GM18858 (cell line): ENCODE measurements at regions not wholly inside any gene's neighbourhood (a gene's known extent, or its start where the extent isn't known, plus 50 kb on each side); places are given as distances from the start of the nearest gene placed in this dataset.

Experiments
- ATAC-seq: cut with Tn5 transposase; IDR thresholded peaks from one replicate; pipeline ENCODE4 v1.9.1; 2021; ENCODE audit not compliant: unreplicated experiment

DNA sequence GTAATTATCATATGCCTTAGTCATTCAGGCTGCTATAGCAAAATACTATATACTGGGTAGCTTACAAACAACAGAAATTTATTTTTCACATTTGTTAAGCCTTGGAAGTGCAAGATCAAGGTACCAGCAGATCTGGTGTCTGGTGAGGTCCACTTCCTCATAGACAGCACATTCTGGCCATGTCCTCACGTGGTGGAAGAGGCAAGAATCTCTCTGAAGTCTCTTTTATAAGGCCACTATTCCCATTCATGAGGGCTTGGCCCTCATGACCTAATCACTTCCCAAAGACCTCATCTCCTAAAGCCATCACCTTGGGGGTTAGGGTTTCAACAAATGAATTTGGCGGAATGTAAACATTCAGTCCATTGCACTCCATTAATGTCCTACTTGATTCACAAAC is 137.5 kb upstream of the C1GALT1 start:
- no peak for ATAC-seq

DNA sequence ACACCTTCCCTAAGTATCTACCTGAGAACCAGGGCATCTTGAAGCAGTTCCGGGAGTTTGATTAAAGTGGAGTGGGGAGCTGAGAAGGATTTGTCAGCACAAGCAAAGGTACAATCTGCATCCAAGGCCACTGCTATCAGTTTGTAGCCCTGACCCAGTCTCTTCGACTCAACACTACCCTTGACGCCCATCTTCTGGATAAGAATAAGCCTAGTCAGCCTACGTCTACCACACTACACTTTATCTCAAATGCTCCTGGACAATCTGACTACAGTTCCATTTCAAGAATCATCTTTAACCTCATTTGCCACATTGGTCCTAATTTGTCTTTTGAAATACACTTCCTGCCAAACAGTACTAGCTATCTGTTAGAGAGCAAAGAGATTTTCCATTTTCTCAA is 134.1 kb upstream of the C1GALT1 start:
- ATAC-seq: no peak

DNA sequence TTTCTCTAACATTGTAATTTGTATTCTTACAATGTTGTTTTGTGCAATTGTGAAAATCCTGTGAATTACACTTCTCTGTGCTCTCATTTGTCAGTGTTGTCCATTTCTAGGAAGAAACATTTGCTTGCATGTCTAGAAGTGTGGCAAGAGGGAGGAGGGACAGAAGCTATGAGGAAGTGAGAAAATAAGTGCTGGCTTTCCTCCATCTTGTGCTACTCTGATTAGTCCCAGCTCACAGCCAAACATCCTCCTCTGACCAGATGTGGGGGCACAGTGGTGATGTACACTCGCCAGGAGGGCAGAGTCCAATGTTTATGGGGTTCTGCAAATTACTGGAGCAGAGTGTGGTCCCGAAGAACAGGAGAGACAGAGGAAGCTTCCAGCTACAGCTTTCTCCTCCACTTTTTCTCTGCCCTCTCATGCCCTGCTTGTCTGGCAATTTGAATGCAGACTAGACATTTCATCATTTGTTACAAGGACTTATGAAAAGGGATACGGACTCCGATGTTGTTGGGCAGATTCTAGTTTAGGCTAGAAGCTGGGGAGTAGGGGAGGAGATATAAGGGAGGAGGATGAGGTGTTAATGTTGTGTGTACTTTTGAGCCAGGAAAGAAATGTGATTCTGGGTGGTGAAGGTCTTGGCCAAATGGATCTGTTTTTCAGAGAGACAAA is 131.0 kb upstream of the C1GALT1 start:
- ATAC-seq: peak; percentile 86

DNA sequence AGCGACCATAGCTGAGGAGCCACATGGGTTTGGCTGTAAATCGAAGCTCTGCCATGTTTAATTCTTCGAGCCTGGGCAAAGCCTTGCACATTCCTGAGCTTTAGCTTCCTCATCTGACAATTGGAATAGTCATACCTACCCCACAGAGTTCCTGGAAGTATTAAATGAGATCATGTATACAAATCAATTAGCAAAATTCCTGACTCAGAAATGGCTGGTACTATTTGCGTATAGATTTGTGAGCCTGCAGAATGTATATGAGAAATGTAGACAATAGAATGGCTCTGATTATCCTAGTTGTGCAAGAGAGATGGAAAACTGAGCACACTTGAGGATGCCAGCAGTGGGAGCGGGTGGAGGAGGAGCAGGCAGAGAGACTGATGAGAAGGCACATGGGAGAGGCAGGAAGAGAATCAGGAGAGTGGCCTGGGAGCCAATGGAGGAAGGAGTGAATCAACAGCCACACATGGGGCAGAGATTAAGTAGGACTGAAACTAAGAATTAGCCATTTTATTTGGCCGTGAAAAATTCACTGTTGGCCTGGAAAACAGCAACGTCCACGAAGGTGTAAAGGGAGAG is 128.0 kb upstream of the C1GALT1 start:
- ATAC-seq: no peak

DNA sequence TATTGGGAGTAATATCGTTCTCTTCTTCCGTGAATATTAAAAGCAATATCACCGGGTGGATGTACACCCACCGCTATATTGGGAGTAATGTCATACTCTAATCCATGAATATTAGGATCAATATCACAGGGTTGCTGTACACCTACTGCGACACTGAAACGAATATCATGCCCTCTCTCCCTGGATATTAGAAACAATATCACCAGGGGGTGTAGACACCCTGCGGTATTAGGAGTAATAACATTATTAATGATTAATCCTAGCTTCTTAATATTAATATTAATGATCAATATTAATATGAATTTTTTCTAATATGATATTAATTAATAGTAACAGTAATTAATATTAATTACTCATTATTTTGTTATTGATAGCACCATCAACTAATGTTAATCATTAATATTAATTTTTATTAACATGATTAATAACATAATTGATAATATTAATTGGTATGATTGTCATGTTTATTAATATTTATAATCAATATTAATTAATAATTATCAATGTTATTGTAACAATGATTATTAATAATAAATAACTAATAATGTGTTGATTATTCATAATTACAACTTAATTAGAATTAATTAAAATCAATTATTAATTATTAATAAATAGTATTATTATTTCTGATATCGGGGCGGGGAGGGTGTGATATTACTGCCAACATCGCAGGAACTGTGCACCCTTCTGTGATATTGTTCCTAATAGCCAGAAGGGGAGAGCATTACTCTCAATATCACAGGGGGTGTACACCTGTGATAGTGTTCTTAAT is 121.3 kb upstream of the C1GALT1 start:
- ATAC-seq: no peak

DNA sequence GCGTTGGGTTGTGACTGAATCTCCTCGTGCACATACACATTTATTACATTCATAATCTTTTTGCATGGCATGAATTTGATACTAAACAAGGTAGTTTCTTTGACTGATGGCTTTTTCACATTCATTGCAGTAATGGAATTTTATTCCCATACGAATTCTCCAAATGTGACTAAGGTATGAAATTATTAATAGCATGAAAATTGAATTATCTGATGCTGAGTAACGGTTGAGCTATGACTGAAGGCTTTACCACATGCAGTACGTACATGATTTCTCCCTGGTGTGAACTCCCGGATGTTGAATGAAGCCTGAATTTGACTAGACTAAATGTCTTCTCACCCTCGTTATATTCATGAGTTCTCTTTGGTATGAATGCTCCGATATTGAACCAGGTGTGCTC is 104.4 kb upstream of the C1GALT1 start:
- no peak for ATAC-seq

DNA sequence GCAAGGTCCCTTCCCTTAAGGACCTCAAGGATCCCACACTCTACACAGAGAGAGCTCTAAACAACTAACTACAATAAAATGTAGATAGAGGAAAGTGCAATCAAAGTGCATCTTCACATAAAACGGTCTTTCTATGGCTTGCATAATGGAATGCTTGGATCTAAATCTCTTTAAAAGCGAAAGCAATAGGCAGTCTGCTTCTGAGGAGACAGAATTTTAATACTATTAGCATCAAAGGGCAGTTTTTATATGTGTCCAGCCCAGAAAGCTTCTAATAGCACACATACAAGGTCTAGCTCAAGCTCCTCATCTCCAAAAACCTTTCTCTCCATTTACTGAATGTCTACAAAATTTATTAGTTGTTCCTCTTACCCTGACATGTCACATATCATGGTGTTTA is 101.5 kb upstream of the C1GALT1 start:
- no peak for ATAC-seq

DNA sequence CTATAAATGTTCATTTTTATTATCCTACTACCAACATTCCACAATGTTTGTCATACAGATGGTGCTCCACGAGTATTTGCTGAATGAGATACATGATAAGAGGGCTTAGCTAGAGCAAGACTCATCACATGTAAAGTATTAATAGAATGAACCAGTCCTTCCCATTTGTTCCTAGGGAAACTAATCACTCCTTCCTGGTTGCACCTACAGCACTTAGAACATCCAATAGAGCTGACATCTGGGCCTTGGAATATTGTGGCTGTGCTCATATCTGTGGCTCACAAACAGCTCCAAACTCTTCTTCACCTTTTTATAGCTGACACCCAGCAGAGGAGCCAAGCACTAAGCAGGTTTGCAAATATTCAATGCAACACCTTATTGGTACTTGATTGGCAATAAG is 91.9 kb upstream of the C1GALT1 start:
- no peak for ATAC-seq

DNA sequence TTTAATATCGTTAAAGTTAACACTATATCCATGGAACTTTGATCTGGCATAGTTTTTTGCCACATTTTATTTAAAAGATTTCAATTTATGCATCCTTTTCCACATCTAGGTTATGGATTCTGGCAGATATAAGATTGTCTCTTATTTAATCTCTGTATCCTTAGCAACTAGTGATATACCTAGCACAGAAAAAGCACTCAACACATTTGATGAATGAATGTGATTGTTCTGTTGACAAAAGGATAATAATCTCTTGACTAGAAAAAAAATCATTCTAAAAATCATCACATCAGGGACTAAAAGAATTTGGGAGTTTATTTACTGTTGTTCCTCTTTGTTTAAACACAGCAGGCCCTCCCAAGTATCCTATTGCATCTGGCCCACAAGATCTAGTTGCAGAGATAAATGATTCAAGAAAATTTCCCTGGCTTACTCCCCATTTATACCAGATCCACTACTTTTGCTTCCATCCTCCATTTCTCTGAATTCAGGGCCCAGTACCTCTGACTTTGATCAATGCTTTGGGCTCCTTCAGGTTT is 84.0 kb upstream of the C1GALT1 start:
- no peak for ATAC-seq

DNA sequence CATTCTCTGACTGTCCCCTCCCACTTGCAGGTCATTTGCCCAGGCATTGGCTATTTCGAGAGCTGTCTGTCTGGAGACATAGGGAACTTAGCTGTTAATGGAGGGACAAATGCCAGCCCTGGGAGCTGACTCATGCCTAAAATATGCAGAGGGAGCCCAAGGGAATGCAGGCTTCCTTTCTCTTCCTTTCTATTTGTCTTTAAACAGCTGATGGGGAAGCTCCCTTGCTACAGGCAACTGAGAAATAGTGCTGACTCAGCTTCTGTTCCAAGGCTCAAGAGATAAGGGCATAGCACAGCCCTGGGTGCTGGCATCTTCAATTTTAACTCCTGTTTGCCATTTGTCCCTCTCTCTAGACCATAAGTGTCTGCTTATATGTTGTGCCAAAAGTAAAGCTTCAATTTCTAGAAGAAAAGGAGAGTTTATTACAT is 82.7 kb upstream of the C1GALT1 start:
- no peak for ATAC-seq

DNA sequence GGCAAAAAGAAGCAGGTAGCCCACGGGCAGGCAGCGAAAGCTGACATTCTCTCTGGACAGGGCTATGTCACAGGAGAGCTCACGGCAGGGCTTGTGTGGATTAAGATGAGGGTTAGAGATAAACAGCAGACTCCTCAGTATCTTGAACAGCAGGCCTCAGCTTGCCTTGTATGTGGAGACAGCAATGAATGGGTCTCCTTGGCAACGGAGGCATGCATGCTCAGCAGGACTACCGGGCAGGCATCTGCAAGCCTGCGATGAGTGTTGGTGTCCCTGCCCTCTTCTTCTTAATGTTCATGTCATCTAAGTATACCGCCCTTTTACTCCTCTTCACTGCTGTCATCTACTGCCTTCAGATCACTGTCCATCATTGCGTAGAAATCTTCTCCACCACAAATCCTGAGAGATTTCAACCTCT is 81.9 kb upstream of the C1GALT1 start:
- no peak for ATAC-seq

DNA sequence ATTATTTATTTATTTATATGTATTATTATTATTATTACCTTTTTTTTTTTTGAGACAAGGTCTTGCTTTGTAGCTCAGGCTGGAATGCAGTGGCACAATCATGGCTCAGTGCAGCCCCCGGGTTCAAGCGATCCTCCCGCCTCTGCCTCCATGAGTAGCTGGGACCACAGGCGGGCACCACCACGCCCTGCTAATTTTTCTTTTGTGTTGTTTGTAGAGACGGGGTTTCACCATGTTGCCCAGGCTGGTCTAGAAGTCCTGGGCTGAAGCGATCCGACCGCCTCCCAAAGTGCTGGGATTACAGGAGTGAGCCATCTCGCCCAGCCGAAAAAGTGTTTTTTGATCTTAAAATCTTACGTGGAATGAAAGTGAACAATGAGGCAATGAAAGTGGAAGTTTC is 79.4 kb upstream of the C1GALT1 start:
- no peak for ATAC-seq

DNA sequence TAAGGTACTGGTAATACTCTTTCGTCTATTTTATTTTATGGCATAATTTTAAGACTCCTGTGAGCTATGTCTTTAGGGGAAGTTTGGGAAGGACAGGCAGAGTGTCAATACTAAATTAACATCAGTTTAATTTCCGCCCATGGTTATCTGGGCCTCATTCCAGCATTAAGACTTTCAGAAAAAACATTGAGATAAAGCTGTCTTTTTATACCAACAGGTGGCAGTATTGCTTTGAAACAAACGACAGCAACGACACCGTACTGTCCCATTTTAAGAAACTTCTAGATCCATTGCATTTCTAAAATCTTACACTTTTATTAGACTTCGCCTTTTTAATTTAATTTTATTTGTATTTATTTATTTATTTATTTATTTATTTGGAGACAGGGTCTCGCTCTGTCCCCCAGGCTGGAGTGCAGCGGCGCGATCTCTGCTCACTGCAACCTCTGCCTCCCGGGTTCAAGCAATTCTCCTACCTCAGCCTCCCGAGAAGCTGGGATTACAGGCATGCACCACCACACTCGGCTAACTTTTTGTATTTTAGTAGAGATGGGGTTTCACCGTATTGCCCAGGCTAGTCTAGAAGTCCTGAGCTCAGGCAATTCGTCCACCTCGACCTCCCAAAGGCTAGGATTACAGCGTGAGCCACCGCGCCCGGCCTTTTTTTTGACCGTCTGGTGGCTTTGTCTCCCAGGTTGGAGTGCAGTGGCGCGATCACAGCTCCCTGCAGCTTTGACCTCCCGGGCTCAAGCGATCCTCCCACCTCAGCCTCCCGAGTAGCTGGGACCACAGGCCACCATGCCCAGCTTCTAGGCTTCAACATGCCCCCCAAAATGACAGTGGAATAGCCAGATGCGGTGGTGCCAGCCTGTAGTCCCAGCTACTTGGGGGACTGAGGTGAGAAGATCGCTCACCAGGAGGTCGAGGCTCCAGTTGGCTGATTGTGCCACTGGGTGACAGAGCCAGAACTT is 78.7 kb upstream of the C1GALT1 start:
- ATAC-seq: no peak

DNA sequence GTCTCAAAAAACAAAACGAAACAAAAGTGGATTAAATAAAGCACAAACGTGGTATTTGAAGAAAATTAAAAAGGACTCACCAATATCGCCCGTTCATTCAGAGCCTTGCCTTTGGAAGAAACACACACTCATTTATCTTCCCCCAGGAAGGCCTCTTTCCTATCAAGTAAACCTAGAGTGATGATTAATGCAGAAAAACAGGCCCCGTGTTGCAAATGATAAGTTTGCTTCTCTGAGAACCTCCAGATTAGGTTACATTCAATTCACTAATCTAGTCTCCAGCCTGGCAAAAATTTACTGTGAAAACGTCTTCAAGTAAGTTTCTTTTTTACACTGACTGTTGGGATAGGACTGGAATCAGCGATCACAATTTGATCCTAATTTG is 78.0 kb upstream of the C1GALT1 start:
- no peak for ATAC-seq

DNA sequence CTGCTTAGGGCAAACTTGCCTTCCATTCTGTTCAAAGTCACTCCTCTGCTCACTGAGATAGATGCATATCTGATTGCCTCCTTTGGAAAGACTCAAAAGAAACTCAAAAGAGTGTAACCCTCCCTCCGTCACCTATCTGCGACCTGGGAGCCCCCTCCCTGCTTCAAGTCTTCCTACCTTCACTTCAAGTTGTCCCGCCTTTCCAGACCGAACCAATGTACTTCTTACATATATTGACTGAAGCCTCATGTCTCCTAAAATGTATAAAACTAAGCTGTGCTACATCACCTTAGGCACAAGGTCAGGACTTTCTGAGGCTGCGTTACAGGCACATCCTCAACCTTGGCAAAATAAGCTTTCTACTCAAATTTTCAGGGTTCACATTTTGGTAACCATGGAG is 77.4 kb upstream of the C1GALT1 start:
- no peak for ATAC-seq

DNA sequence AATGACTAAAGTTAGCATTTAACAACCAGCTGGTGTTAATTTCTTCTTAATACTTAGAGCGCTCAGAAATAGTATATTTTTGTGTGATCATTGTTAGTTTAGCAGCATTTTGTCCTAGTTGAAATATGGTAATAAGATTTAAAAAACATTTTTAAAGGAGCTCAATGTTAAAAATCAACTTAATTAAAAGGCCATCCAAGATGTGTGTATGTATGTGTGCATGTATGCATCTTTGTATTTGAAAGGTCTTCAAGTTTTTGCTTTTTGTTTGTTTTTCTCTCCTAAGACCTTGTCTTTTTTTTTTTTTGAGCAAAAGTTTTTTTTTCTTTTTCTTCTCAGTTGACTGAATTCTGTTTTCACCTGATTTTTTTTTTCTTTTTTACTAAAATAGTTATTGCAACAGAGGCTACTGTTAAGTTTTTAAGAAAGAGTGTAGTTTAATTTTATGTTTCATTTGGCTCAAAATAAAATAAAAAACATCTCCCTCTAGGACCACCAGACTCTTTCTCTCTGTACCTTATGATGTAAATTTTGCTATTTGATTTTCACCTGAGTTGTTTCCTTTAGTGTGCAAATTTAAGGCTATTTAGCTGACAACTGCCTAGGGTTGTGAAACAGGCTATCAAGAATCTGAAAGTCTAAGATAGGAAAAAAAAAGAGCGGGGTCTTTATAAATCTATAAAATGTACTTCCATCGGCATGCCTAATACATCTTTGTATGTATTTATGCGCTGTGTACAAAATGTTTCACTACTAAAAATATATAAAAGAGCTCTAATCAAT is 76.4 kb upstream of the C1GALT1 start:
- ATAC-seq: no peak

DNA sequence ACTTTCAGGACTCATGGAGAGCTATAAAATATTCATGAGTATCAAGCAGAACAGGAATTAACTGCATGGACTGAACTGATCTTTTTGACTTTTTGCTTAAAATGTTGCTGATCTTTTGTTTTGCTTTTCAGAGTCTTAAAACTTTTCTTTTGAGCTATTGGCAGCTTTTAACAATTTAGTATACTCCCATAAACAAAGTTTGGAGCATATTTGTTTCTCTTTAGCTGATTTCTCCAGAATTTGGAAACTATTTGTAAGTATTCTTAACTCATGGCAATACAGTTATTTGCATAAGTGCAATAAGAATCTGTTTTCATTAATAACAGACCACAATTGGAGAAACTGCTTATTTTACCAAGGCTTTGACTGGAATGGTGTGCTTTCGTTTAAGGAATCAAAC is 73.4 kb upstream of the C1GALT1 start:
- ATAC-seq: no peak

DNA sequence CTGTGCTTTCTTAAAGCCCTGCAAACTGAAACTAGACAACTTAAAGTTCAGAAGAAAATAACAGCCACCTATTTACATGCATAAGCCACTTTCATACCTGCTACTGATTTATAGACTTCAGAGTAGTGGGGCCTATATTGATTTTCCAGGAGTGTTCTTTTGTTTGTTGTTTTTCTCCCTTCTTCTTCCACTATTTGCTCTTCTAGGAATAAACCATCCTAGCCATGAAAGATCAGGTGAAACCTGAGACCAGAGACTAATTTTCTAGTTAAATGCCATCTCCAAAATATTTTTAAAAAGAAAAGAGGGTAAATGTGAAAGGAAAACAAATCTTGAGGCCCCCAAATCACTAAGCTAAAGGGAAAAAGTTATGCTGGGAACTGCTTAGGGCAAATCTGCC is 72.4 kb upstream of the C1GALT1 start:
- ATAC-seq: no peak

DNA sequence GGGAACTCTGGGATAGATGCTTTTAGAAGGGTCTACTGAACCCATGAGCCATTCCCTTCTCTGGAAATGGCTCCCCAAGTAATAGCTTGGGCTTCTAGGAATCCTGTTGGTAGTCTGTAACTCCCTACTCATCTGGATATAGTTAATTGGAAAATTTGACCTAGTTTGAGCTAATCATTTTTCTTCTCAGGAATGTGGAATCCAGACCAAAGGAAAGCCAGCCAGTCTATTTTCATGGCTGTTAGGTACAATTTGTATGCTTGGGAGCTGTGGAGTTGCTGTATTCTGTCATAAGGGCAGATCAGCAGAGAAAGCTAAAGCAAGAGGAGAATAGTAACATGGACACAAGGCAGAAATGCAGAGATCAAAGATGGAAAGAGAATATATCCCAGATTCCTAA is 71.6 kb upstream of the C1GALT1 start:
- no peak for ATAC-seq

DNA sequence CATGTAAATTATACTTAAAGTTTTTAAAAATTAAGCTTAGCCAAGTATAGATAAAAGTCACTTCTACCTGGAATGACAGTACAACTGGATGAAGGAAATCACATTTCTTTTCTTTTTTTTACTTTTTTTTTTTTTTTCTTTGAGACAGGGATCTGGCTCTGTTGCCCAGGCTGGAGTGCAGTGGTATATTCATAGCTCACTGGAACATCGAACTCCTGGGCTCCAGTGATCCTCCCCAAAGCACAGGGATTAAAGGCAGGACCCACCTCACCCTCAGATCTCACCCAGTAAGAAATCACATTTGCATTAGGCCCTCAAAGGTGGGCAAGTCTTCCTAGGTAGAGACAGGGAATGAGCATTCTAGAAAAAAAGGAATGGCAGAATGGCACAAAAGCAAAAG is 69.5 kb upstream of the C1GALT1 start:
- ATAC-seq: no peak
